ENCODE measurements at regions not wholly inside any gene's neighbourhood (a gene's known extent, or its start where the extent isn't known, plus 50 kb on each side); places are given as distances from the start of the nearest gene placed in this dataset.

GRCh38 chr2:198715302-198715835 lies 742.4 kb downstream of the SATB2 start:
- Histone ChIP-seq H3K79me2 (ENCODE audit: control insufficient read depth, insufficient read depth, low read length) (no peaks in the 10 kb centered on the region), H2AFZ (ENCODE audit: low read depth, low read length) (no peak overlapping the region), H3K4me1 (replicated peaks in 1 of 2; ENCODE audit: control insufficient read depth in 2 of 2, insufficient read depth in 2 of 2, low read length in 2 of 2) (no peaks in the 10 kb centered on the region), H4K20me1 (replicated peaks; ENCODE audit: control insufficient read depth, insufficient read depth, low read length) (no peaks in the 10 kb centered on the region), H3K9me3 (replicated peaks; ENCODE audit: control insufficient read depth, insufficient read depth, low read depth, low read length) (no peaks in the 10 kb centered on the region), H3K4me2 (ENCODE audit: insufficient read depth, low read length) (no peak overlapping the region), H3K27me3 (ENCODE audit: control insufficient read depth in 2 of 2, insufficient read depth in 2 of 2, low read length in 2 of 2) (no peaks in the 10 kb centered on the region), H3K9ac (ENCODE audit: insufficient read depth in 1 of 2, low read depth in 2 of 2, low read length in 2 of 2) (no peak overlapping the region), H3K36me3 (ENCODE audit: control insufficient read depth, insufficient read depth, low read length) (no peaks in the 10 kb centered on the region), H3K9me1 (ENCODE audit: control insufficient read depth, insufficient read depth, low read length) (no peaks in the 10 kb centered on the region), H3K27ac (ENCODE audit: extremely low read depth, low read depth, low read length) (no peak overlapping the region), H3K4me3 (no peak overlapping the region)
- POLR2A ChIA-PET = interaction anchor here (0.6 kb wide), 1 partner anchor 568 kb away, joined by 3 read pairs; no protein-coding TSS in a partner anchor
- FAIRE-seq (no peak), DNase-seq (ENCODE audit: extremely low read depth in 1 of 4, low spot score in 3 of 4) (no peak), ATAC-seq (no peak)
- TF ChIP-seq DMBX1 (CRISPR knock-in tag; IDR thresholded peaks at IDR 0.05; ENCODE audit: borderline replicate concordance) = no peak
- no peak for TF ChIP-seq KDM4B (IDR thresholded peaks at IDR 0.05; ENCODE audit: borderline replicate concordance in 2 of 2, low read depth in 1 of 2)
- no peak for TF ChIP-seq PHB2 (IDR thresholded peaks at IDR 0.05; ENCODE audit: low read depth)
- TF ChIP-seq KLF16 (IDR thresholded peaks at IDR 0.05) = no peak
- no peak for TF ChIP-seq EWSR1 (IDR thresholded peaks at IDR 0.05; ENCODE audit: borderline replicate concordance, low read depth, partially characterized antibody)
- no peak for TF ChIP-seq ZNF23 (CRISPR knock-in tag; IDR thresholded peaks at IDR 0.05)
- TF ChIP-seq ZMIZ1 (IDR thresholded peaks at IDR 0.05; ENCODE audit: low read depth in 2 of 2, low read length in 2 of 2) = no peak
- CTCF ChIA-PET (ENCODE audit: low intra/inter-chr PET ratio) = no interaction called here
- BruUV-seq (replicated peaks) = no TSS peak
- in situ Hi-C loops (cut with MboI) = no loop called here
- intact Hi-C loops (cut with micrococcal nuclease) = no loop called here
- 0% methylated on average over 2 of the region's 3 CpGs for WGBS (ENCODE audit: insufficient coverage, low coverage, missing lambda C conversion rate)
